ENCODE measurements at regions not wholly inside any gene's neighbourhood (a gene's known extent, or its start where the extent isn't known, plus 50 kb on each side); places are given as distances from the start of the nearest gene placed in this dataset.

GRCh38 chr3:194738254-194739093 lies 52.8 kb downstream of the FAM43A start:
- no peaks in the 10 kb centered on the region for H3K36me3 ChIP-seq (ENCODE audit: insufficient read depth, low read length)
- H3K27me3 ChIP-seq (ENCODE audit: insufficient read depth, low read length): peaks cover 24% of the 10 kb centered on the region
- H3K4me1 ChIP-seq (ENCODE audit: control insufficient read depth, insufficient read depth, low read length, unreplicated experiment): peaks cover 18% of the 10 kb centered on the region
- no peak overlapping the region for H3K4me3 ChIP-seq (ENCODE audit: low read depth, low read length)
- no peak overlapping the region for H3K27ac ChIP-seq (ENCODE audit: low read depth, low read length)
- no peaks in the 10 kb centered on the region for H3K79me2 ChIP-seq (ENCODE audit: control insufficient read depth, insufficient read depth, low read length, unreplicated experiment)
- no peak overlapping the region for H2AFZ ChIP-seq (ENCODE audit: low read length, unreplicated experiment)

- H3K4me3 ChIP-seq (ENCODE audit: low read depth, low read length): no peak overlapping the region
- no peaks in the 10 kb centered on the region for H3K36me3 ChIP-seq (ENCODE audit: insufficient read depth, low read length)
- no peak overlapping the region for H3K27ac ChIP-seq (ENCODE audit: low read depth, low read length)
- H3K27me3 ChIP-seq (ENCODE audit: insufficient read depth, low read length): peaks cover 28% of the 10 kb centered on the region
- H3K79me2 ChIP-seq (ENCODE audit: control insufficient read depth, insufficient read depth, low read length, unreplicated experiment): no peaks in the 10 kb centered on the region
- H2AFZ ChIP-seq (ENCODE audit: low read length, unreplicated experiment): no peak overlapping the region
- peaks cover 18% of the 10 kb centered on the region for H3K4me1 ChIP-seq (ENCODE audit: control insufficient read depth, insufficient read depth, low read length, unreplicated experiment)
Observed at GRCh38 chr3:194739498-194740284, 54.0 kb downstream of the FAM43A start.

DNA sequence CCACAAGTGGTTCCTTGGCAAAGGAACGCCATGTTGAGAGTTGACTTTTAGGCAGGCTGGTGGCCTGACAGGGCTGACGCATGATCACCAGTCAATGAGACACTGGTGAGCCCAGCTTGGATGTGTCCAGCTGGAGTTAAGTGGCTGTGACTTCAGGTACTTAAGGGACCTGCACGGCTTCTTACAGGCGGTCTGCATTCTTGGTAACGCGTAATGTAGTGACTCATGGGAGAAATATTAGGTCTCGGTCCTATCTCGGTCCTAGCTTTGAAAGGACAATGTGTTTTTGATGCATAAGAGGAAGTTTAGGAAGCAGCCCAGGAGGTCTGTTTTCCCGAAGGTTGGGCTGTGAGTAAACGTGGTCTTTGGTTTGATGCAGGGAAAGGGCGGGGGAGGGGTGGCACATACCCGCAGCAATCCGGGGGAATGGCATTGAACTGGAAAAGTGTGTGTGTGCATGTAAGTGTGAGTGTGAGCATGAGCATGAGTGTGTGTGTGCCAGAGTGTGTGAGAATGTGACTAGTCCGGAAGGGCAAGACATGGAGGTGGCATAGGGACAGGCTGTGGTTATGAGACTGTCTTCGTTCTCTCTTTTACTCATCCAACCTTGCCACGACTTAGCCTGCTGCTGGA lies 55.3 kb downstream of the FAM43A start:
- H2AFZ ChIP-seq (ENCODE audit: low read length, unreplicated experiment): no peak overlapping the region
- peaks cover 18% of the 10 kb centered on the region for H3K4me1 ChIP-seq (ENCODE audit: control insufficient read depth, insufficient read depth, low read length, unreplicated experiment)
- H3K79me2 ChIP-seq (ENCODE audit: control insufficient read depth, insufficient read depth, low read length, unreplicated experiment): no peaks in the 10 kb centered on the region
- H3K4me3 ChIP-seq (ENCODE audit: low read depth, low read length): no peak overlapping the region
- peaks cover 28% of the 10 kb centered on the region for H3K27me3 ChIP-seq (ENCODE audit: insufficient read depth, low read length)
- H3K36me3 ChIP-seq (ENCODE audit: insufficient read depth, low read length): no peaks in the 10 kb centered on the region
- H3K27ac ChIP-seq (ENCODE audit: low read depth, low read length): no peak overlapping the region

DNA sequence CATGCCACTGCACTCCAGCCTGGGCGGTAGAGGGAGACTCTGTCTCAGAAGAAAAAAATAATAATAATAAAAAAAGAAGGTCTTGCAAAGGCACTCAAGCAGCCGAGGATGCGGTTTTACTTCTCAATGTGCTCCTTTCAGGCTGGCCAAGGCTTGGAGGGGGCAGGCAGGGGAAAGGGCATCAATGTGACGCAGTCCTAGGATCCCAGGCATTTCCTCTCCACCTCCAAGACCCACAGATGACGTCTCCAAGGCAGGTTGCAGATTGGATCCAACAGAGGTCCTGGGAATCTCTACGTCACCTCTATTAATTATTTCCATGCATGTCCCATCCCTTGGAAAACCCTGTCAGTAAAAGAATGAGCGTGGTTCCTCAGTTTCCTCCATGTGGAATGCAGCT lies 56.2 kb downstream of the FAM43A start:
- H3K79me2 ChIP-seq (ENCODE audit: control insufficient read depth, insufficient read depth, low read length, unreplicated experiment): no peaks in the 10 kb centered on the region
- H3K4me1 ChIP-seq (ENCODE audit: control insufficient read depth, insufficient read depth, low read length, unreplicated experiment): peaks cover 18% of the 10 kb centered on the region
- peaks cover 18% of the 10 kb centered on the region for H3K27me3 ChIP-seq (ENCODE audit: insufficient read depth, low read length)
- H3K36me3 ChIP-seq (ENCODE audit: insufficient read depth, low read length): no peaks in the 10 kb centered on the region
- no peak overlapping the region for H3K27ac ChIP-seq (ENCODE audit: low read depth, low read length)
- no peak overlapping the region for H2AFZ ChIP-seq (ENCODE audit: low read length, unreplicated experiment)
- no peak overlapping the region for H3K4me3 ChIP-seq (ENCODE audit: low read depth, low read length)

DNA sequence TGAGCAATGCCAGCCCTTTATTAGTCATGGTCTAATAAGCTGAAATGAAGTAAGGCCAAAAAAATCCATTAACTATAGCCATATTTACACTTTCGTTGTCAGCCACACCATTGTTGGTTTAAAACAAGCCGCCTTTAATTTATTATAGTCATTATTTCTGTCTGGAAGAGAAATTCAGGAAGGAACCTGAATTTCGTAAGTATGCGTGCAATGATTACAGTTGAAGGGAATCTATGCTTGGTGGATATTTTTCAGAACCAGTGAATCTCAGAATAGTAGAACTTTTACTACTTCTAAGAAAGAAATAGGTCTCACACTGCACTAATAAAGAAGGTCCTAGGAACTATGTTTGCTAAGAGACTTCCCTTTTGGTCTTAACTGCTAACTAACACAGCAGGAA lies 59.1 kb downstream of the FAM43A start:
- H3K27me3 ChIP-seq (ENCODE audit: insufficient read depth, low read length): peaks cover 16% of the 10 kb centered on the region; the same call in 1 of the 2 replicates
- no peak overlapping the region for H3K4me3 ChIP-seq (ENCODE audit: low read depth, low read length)
- no peaks in the 10 kb centered on the region for H3K79me2 ChIP-seq (ENCODE audit: control insufficient read depth, insufficient read depth, low read length, unreplicated experiment)
- H3K4me1 ChIP-seq (ENCODE audit: control insufficient read depth, insufficient read depth, low read length, unreplicated experiment): peaks cover 12% of the 10 kb centered on the region
- H3K27ac ChIP-seq (ENCODE audit: low read depth, low read length): no peak overlapping the region
- no peaks in the 10 kb centered on the region for H3K36me3 ChIP-seq (ENCODE audit: insufficient read depth, low read length)
- H2AFZ ChIP-seq (ENCODE audit: low read length, unreplicated experiment): no peak overlapping the region

DNA sequence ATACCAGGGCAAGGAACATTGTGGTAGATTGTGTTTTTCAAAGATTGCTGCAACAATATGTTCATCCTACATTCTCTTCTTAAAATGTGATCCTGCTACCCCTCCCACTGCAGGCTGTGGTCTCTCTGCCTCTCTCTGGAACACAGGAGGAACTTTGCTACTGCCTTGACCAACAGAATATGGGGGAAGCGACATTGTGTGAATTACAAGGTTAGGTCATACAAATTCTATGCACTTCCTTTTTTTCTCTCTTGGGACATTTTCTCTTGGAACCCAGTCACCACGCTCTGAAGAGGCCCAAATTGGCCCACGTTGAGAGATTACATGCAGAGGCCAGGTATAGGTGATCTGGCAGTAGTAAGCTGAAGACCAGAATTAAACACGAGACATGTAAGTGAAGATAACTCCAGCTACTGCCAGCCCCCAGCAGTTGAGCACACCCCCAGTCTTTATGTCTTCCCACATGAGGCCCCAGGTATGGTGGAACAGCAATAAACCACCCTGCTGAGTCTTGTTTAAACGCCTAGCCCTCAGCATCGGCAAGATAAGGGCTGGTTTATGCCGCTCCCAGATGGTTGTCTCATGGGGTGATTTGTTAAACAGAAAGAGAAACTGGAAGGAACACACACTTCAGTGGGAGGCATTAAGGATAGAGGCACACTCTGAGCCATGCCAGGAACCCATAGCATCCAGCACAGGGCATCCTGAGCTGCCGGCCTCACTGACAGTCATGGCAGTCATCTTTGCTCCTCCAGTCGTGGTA lies 59.9 kb downstream of the FAM43A start:
- Histone ChIP-seq H3K4me1 (ENCODE audit: control insufficient read depth, insufficient read depth, low read length, unreplicated experiment) (peaks cover 9% of the 10 kb centered on the region), H3K36me3 (ENCODE audit: insufficient read depth, low read length) (no peaks in the 10 kb centered on the region), H2AFZ (ENCODE audit: low read length, unreplicated experiment) (no peak overlapping the region), H3K27ac (ENCODE audit: low read depth, low read length) (no peak overlapping the region), H3K27me3 (ENCODE audit: insufficient read depth, low read length) (peaks cover 21% of the 10 kb centered on the region; the same call in 1 of the 2 replicates), H3K4me3 (ENCODE audit: low read depth, low read length) (no peak overlapping the region), H3K79me2 (ENCODE audit: control insufficient read depth, insufficient read depth, low read length, unreplicated experiment) (no peaks in the 10 kb centered on the region)

DNA sequence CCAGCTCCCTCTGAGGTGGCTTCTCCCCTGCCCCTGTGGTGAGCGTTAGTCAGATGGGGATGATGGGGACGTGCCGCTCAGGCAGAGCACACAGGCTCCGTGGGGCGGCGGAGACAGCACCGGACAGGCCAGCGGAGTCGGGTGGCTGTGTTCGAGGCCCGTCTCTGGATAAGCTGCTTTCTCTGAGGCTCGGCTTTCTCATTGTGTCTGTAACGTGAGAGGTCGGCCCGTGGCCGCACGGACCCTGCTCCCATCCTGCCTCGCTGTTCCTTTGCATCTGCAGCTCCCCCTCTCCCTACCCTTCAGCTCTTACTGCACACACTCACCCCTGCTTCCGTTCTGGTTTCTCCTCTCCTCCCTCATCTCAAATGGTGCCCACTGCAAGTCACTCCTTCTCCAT lies 62.5 kb downstream of the FAM43A start:
- peaks cover 21% of the 10 kb centered on the region; the same call in 1 of the 2 replicates for H3K27me3 ChIP-seq (ENCODE audit: insufficient read depth, low read length)

DNA sequence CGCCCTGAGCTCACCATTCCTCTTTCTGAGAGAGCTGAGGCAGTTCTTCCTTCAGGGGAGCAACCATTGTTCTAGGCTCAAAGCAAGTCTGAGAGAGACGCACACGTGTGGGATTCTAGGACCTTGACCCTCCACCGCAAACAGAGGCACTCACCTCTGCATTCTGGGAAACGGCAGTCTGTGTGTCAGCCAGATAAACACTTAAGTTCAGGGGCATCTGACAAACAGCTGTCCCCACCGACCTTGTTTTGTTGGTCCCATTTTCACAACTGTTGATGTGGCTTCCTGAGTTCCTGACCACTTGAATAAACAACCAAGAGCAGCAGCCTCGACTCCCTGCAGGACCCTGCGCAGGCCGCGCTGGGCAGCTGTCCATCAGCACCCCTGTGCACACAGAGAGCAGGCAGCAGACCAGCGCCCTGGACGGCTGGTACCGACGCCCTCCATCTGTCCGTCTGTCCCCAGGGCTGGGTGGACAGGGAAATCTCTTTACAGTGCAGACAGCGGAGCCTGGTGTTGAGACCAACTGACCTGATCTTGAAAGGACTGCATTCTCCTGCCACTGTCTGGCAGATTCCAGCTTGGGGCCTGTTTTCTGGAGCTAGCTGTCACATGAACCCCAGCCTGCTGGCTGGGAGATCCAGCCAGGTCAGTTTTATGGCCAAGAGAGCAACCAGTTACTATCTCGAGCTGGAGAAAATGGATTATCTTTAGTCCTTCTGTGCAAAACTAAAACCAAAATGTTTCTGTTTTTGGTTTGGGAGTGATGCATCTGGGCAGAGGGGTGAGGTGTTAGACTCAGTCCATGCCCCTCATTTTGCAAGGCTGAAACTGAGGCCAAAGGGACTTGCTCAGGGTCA lies 64.2 kb downstream of the FAM43A start:
- Histone ChIP-seq H3K4me3 (ENCODE audit: low read depth, low read length) (no peak overlapping the region), H3K4me1 (ENCODE audit: control insufficient read depth, insufficient read depth, low read length, unreplicated experiment) (no peaks in the 10 kb centered on the region), H3K27ac (ENCODE audit: low read depth, low read length) (no peak overlapping the region), H3K79me2 (ENCODE audit: control insufficient read depth, insufficient read depth, low read length, unreplicated experiment) (no peaks in the 10 kb centered on the region), H3K36me3 (ENCODE audit: insufficient read depth, low read length) (no peaks in the 10 kb centered on the region), H3K27me3 (ENCODE audit: insufficient read depth, low read length) (peaks cover 16% of the 10 kb centered on the region; the same call in 1 of the 2 replicates), H2AFZ (ENCODE audit: low read length, unreplicated experiment) (no peak overlapping the region)

More for the DNA sequence above, 62.5 kb downstream of the FAM43A start:
- no peak overlapping the region for H3K27ac ChIP-seq (ENCODE audit: low read depth, low read length)
- H3K36me3 ChIP-seq (ENCODE audit: insufficient read depth, low read length): no peaks in the 10 kb centered on the region
- no peaks in the 10 kb centered on the region for H3K4me1 ChIP-seq (ENCODE audit: control insufficient read depth, insufficient read depth, low read length, unreplicated experiment)
- H3K4me3 ChIP-seq (ENCODE audit: low read depth, low read length): no peak overlapping the region
- no peak overlapping the region for H2AFZ ChIP-seq (ENCODE audit: low read length, unreplicated experiment)
- no peaks in the 10 kb centered on the region for H3K79me2 ChIP-seq (ENCODE audit: control insufficient read depth, insufficient read depth, low read length, unreplicated experiment)

DNA sequence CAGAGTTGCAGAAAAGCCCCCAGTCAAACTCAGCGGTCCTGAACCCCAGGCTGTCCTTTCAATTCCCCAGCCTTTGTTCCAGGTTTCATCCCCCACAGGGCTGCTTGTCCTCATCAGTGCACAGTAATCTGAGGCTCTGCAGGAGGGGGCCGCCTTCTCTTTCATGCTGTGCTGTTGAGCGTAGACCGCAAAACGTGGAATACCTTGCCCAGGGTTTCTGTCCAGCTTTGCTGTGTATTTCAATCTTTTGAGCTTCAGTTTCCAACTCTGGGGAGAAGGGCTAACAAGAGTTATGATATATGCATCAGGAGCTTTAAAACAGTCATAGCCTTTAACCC lies 64.8 kb downstream of the FAM43A start:
- H3K4me1 ChIP-seq (ENCODE audit: control insufficient read depth, insufficient read depth, low read length, unreplicated experiment): no peaks in the 10 kb centered on the region
- H3K4me3 ChIP-seq (ENCODE audit: low read depth, low read length): no peak overlapping the region
- H3K36me3 ChIP-seq (ENCODE audit: insufficient read depth, low read length): no peaks in the 10 kb centered on the region
- no peaks in the 10 kb centered on the region for H3K79me2 ChIP-seq (ENCODE audit: control insufficient read depth, insufficient read depth, low read length, unreplicated experiment)
- no peak overlapping the region for H2AFZ ChIP-seq (ENCODE audit: low read length, unreplicated experiment)
- no peak overlapping the region for H3K27ac ChIP-seq (ENCODE audit: low read depth, low read length)
- H3K27me3 ChIP-seq (ENCODE audit: insufficient read depth, low read length): peaks cover 15% of the 10 kb centered on the region; the same call in 1 of the 2 replicates
